ENCODE measurements at regions not wholly inside any gene's neighbourhood (a gene's known extent, or its start where the extent isn't known, plus 50 kb on each side); places are given as distances from the start of the nearest gene placed in this dataset.

GRCh38 chr4:140304346-140304745, 69.1 kb upstream of the SCOC start:
- peaks cover 0 to 5% (median 0%) of the 10 kb centered on the region in 4 donors for H3K4me1 ChIP-seq
- H3K27me3 ChIP-seq: no peaks in the 10 kb centered on the region
- H3K4me3 ChIP-seq: no peak overlapping the region
- TF ChIP-seq EP300 (IDR thresholded peaks at IDR 0.05): no peak
- no peak for TF ChIP-seq POLR2AphosphoS5 (IDR thresholded peaks at IDR 0.05)
- TF ChIP-seq POLR2A (IDR thresholded peaks at IDR 0.05): no peak
- no peak for TF ChIP-seq CTCF (IDR thresholded peaks at IDR 0.05)
- H3K27ac ChIP-seq: no peak overlapping the region
- H3K36me3 ChIP-seq: no peaks in the 10 kb centered on the region
- no peaks in the 10 kb centered on the region for H3K9me3 ChIP-seq
- ATAC-seq (ENCODE audit: low FRiP score in 2 of 2): no peak
- WGBS, 2 donors: 98 to 100% methylated on average over 2 of the region's 2 CpGs
- no peak for DNase-seq

- TF ChIP-seq POLR2AphosphoS5 (IDR thresholded peaks at IDR 0.05): no peak
- Histone ChIP-seq H3K36me3 (no peaks in the 10 kb centered on the region), H3K27ac (no peak overlapping the region), H3K4me3 (no peak overlapping the region), H3K4me1 (peaks cover 0 to 5% (median 0%) of the 10 kb centered on the region in 4 donors), H3K9me3 (no peaks in the 10 kb centered on the region), H3K27me3 (no peaks in the 10 kb centered on the region)
- 90 to 91% methylated on average over 7 of the region's 7 CpGs for WGBS, 2 donors
- ATAC-seq (ENCODE audit: low FRiP score in 2 of 2) (no peak), DNase-seq (no peak)
Measured at GRCh38 chr4:140302151-140302859, 71.1 kb upstream of the SCOC start.

- ATAC-seq (ENCODE audit: low FRiP score in 2 of 2): no peak
- Histone ChIP-seq H3K4me1 (peaks cover 0 to 2% (median 0%) of the 10 kb centered on the region in 4 donors), H3K4me3 (no peak overlapping the region), H3K27ac (no peak overlapping the region), H3K9me3 (no peaks in the 10 kb centered on the region), H3K27me3 (no peaks in the 10 kb centered on the region), H3K36me3 (no peaks in the 10 kb centered on the region)
- DNase-seq: no peak
- TF ChIP-seq POLR2A (IDR thresholded peaks at IDR 0.05) (no peak), POLR2AphosphoS5 (IDR thresholded peaks at IDR 0.05) (no peak), EP300 (IDR thresholded peaks at IDR 0.05) (no peak), CTCF (IDR thresholded peaks at IDR 0.05) (no peak)
- 55 to 67% methylated on average over 4 of the region's 4 CpGs for WGBS, 2 donors
Measured at GRCh38 chr4:140300271-140300970, 73.0 kb upstream of the SCOC start.

- Histone ChIP-seq H3K27me3 (no peaks in the 10 kb centered on the region), H3K9me3 (no peaks in the 10 kb centered on the region), H3K27ac (no peak overlapping the region), H3K4me3 (no peak overlapping the region), H3K4me1 (no peaks in the 10 kb centered on the region), H3K36me3 (no peaks in the 10 kb centered on the region)
- ATAC-seq (ENCODE audit: low FRiP score in 2 of 2) (no peak), DNase-seq (no peak)
- WGBS, 2 donors: 92 to 97% methylated on average over 7 of the region's 7 CpGs
- no peak for TF ChIP-seq EP300 (IDR thresholded peaks at IDR 0.05)
- TF ChIP-seq POLR2AphosphoS5 (IDR thresholded peaks at IDR 0.05): no peak
- no peak for TF ChIP-seq CTCF (IDR thresholded peaks at IDR 0.05)
- no peak for TF ChIP-seq POLR2A (IDR thresholded peaks at IDR 0.05)
Measured at GRCh38 chr4:140298001-140298400, 75.4 kb upstream of the SCOC start.

GRCh38 chr4:140297221-140297570, 76.2 kb upstream of the SCOC start:
- Histone ChIP-seq H3K4me3 (no peak overlapping the region), H3K27ac (no peak overlapping the region), H3K9me3 (no peaks in the 10 kb centered on the region), H3K27me3 (no peaks in the 10 kb centered on the region), H3K36me3 (no peaks in the 10 kb centered on the region), H3K4me1 (no peaks in the 10 kb centered on the region)
- ATAC-seq (ENCODE audit: low FRiP score in 2 of 2): no peak
- no peak for DNase-seq
- TF ChIP-seq CTCF (IDR thresholded peaks at IDR 0.05): no peak
- no peak for TF ChIP-seq POLR2A (IDR thresholded peaks at IDR 0.05)
- WGBS, 2 donors: 63% methylated on average over 6 to 7 of the region's 7 CpGs
